HG03378 (cell line): ENCODE measurements at regions not wholly inside any gene's neighbourhood (a gene's known extent, or its start where the extent isn't known, plus 50 kb on each side); places are given as distances from the start of the nearest gene placed in this dataset.
"Not testable (repeated sequence)": the region's sequence is repeated elsewhere in the genome, so short reads cannot be mapped to it uniquely, and the experiment has no call there.

ENCODE experiments used
- ATAC-seq: cut with Tn5 transposase; IDR thresholded peaks from one replicate; pipeline ENCODE4 v1.9.1; 2021; ENCODE audit warnings: mild to moderate bottlenecking, moderate library complexity; ENCODE audit not compliant: unreplicated experiment

DNA sequence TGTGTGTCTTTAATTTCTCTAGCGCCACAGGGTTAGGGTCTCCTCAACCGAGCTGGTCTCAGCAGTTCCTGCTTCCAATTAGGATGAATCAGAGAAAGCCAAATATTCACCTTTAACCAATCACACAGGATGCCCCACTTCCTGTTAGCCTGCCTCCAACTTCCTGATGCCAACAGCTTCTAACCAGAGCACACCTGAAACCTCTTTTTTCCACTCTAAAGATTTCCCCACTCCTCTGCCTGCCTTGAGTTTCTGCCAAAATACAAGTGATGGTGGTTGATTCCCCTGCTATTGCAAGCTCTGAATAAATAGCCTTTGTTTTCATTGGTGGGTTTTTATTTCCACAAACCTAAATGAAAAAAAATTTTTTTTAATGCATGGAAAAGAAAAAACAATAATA is 144.7 kb upstream of the UST start:
- no peak for ATAC-seq

DNA sequence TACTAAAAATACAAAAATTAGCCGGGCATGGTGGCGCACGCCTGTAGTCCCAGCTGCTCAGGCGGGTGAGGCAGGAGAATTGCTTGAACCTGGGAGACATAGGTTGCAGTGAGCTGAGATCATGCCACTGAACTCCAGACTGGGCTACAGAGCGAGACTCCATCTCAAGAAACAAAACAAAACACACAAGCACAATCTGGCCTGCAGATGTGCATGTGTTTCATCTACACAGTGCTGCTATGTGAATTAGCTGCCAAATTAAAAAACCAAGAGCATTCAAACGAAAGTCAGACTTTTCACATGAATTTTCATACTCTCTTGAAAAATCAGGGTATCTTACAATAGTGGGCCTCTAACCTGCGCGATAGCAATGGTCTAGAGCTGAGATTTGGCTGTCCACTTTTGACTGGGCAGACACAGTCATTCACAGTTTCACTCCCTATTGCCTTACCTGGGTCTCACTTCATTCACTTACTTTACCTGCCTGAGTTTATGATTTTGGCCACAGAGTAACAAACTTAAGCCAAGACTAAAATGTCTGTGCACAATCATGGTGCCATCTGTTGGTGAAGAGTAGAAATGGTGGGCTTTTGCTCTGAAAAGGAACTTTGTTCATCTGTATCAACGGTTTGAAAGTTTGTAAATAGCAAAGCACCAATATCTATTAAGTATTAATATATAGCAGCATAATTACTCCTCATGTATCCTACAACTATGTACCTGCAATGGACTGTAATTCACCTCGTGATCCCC is 138.5 kb upstream of the UST start:
- ATAC-seq, result no peak

DNA sequence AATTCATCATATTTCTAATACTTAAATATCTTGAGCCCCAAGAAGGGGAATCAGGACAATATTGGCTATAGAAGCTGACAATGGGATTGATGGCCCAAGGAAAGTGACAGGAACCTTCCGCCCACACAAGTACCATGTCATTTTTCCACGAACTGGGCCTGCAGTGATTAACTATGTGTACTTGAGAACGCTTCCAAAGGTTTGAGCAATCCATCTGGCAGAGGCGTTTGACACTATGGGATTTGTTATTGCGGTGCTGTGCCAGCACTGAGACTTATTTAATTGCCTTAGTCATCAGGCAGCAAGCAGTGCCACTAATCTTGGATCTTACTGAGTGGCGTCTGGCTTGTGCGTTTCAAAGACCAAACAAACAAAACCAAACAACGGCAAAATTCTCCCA is 135.6 kb upstream of the UST start:
- ATAC-seq, result no peak

DNA sequence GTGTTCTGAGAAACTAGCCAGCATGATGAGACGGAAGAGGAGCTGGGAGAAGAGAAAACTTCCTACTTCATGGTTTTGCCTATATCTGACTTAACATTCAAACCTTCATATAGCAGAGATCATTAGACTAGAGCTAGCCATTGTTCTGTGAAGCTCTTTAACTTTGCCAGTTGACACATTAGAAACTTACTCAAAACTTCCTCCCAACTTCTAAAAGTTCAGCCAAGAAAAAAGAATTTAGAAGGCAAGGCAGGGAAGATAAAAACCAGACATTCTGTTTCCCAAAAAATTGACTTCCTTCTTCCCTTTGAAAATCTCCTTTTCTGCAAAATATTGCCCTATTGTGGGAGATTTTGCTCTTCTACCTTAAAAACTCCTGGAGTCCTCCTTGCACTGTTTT is 134.8 kb upstream of the UST start:
- ATAC-seq, result no peak

DNA sequence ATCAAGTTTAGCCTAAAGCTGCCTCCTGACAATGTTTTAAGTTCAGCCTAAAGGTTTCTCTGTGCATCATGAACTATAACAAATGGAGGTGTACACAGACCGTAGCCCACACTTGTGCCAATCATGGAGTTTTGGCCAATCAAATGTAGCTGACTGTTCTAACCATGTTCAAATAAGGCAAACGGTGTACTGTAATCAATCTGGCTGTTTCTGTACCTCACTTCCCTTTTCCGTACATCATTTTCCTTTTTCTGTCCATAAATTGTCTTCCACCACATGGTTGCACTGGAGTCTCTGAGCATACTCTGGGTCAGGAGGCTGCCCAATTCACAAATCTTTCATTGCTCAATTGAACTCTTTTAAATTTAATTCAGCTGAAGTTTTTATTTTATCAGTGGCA is 132.2 kb upstream of the UST start:
- no peak for ATAC-seq

DNA sequence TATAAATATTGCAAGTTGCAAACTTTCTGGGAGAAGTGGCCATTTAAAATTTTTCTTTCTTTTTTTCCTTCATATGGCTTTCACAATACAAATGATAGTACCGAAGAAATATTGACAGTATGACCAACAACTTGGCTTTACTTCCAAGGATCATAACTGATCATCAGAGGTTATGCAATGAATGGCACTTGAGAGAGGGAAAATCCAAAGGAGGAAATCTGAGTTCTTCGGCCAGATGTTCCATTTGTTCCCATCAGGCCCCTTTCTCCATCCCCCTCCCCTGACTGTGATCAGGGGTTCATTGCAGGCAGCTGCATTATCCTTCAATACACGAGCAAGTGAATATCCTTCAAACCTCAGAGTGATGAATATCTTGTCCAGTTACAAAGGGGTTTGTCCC is 130.0 kb upstream of the UST start:
- ATAC-seq, result no peak

DNA sequence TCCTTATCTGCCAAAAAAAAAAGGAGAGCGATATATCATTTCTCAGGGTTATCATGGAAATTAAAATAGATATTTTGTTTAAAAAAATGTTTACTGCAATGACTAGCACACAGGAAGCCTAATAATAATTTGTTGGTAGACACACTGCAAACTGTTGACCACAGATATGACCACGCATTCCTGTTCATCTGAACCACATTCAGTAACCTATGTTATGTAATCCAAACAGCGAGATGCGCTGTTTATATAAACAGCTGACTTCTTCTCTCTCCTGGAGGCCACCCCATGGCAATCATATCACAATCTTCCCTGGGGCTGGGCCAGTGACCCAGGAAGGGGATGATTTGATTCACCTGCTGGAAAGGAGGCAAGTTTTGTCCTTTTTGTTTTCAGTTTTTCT is 129.3 kb upstream of the UST start:
- no peak for ATAC-seq

DNA sequence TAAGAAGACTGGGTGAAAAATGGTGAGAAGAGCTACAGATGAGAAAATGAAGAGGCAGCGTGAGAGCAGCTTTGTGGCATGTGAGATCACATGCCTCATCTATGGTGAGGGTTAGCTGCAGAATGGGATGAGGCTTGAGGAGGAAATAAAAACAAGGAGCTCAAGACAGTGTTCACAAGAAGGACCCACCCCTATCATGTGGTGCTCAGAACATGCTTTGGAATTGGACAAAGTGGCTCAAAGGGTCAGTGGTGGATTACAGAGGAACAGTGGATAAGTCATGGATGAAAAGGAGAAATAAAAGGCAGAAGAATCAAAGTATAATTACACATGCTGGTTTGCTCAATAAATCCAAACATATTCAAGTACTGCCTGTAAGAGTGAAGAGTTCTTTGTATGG is 126.9 kb upstream of the UST start:
- no peak for ATAC-seq

DNA sequence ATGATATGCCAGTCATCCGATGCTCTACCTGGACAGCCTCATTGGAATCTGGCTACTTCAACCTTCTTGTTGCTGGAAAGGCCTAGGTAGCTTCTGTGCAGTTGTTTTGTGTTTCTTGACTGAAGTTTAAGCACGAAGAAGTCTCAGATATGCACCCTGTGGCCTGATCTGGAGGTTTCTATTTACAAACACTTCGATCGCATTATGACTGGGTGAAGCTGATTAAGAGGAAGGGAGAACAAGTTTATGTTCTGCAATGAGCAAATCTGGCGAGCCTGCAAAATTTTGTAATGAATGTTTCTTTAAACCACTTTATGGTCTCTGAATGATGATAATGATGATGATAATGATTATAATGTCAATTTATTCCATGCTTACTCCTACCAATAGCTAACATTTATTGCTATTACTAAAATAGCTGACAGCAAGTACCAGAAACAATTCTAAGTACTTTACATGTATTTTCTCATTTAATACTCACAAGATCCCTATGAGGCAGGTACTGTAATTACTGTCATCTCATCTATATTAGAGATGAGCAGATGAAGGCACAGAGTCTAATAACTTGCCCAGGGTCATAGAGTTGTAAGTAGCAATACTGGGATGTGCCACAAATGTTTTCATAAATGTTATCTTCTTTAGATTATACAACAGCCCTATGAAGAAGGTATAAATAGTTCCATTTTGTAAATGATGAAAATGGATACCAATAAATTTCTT is 126.1 kb upstream of the UST start:
- peak; percentile 74 for ATAC-seq

DNA sequence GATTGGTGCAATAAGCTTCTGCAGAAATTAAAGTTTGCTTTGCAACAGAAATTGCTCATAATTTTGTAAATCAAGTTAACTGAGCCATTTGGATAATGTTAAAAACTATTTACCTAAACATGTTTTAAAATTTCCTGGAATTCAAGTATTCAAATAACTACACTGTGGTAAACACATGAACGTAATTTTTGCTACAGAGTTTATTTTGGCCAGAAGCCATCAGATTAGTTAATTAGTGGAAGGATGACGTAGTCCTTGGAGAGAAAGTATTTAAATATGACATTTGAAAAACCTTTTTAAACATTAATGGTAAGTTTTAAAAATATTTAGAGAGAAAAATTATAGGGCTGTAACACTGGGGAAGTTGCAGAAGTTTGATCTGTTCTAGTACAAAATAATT is 121.2 kb upstream of the UST start:
- no peak for ATAC-seq

DNA sequence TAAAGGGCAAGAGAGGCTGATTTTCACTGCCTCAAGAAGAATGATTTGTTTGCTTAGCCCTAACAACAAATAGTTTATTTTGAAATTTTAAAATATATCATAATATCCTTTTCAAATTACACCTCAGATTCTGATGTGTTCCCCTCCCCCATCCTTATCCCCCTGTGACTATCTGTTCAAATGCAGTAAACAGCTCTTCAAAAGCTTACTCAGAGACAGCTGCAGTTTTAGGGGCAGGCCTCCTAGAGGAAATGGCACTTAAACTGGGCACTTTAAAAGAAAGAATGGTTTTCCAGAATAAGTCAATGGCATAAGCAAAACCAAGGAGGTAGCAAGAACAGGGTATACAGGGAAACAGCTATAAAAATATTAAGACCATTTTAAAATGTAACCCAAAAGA is 118.6 kb upstream of the UST start:
- no peak for ATAC-seq

DNA sequence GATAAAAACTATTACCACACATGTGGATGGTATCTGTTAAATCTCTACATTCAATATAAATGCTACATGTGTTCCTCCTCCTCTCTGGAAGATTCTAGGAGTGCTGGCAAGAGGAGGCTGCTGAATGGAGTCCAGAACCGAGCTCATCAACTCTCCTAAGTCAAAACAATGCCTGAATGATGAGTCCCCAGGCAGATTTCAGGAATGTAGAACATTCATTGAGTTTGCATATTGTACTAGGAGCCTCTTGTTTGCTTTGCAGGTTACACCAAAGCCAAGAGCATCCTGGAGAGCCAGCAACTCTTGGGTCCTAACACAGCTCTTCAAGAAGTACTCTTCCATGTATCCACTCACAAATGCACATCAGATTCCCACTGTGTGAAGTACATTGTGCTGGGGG is 117.6 kb upstream of the UST start:
- ATAC-seq, result no peak

DNA sequence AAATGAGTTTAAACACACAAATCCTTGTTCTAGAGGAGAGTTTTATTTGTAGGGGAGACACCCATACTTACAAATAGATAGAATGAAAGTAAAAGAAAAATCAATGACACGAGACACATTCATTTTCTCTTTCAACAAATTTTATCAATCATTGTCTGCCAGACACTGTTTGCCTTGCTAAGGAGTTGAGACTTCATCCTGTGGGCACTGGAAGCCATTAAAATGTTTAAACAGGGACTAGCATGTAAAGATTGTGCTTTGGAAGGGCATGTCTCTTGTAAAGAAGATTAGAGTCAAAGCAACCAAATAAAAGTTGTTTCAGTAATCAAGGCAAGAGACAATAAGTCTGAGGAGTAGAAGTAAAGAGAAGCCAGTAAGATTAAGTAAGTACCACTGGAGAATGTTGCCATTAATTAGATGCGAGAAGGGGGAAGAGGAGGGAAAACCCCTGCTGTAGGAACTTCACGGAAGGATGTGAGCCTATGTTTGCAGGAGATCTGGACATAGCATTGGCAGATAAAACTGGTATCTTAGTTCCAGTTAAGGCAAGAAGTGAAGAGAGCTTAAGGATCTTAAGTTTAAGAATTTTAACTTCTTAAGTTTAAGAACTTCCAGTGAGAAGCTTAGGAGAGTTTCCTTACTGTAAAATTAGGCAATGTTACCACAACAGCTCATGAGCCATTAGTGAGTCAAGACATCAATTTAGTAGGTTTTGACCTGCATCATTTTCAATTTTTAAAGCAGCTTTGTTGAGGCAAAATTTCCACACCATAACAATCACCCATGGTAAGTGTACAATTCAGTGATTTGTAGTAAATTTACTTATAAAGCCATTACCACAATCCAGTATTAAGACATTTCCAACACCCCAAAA is 117.0 kb upstream of the UST start:
- ATAC-seq, result no peak

DNA sequence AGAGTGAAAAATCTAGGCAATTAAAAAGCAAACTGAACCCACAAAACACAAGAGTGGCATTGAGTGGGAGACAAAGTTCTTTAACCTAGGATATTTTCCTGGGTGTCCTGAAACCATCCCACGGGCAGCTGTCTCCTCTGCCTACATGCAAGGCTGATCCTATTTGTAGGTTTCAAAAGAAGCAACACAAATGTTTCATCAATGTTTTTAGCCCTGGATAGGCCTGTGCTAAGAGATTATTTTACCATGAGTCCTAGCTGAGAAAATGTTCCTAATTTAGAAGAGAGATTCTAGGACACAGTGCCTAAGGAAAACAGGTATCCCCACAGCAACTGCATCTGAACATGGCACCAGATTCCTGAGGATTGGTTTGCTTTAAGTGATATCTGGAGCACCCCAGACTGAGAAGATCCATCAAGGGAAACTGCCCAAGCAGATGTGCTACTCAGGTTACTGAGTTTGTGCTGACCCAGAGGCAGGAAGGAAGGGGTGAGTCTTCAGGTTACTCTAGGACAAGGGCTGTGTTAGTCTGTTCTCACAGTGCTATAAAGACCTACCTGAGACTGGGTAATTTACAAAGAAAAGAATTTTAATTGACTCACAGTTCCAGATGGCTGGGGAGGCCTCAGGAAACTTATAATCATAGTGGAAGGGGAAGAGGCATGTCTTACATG is 111.6 kb upstream of the UST start:
- no peak for ATAC-seq

DNA sequence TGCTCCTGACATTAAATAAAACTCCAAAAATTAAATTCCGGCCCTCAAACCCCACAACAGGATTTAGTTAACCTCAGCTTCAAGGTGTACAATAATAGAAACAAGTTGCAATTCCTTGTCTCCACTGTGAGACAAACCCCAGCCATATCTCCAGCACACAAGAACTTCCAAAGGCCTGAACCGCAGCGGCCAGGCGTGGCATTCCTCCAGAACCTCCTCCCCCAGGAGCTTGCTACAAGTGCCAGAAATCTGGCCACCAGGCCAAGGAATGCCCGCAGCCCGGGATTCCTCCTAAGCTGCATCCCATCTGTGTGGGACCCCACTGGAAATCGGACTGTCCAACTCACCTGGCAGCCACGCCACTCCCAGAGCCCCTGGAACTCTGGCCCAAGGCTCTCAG is 105.0 kb upstream of the UST start:
- not testable (repeated sequence) for ATAC-seq

DNA sequence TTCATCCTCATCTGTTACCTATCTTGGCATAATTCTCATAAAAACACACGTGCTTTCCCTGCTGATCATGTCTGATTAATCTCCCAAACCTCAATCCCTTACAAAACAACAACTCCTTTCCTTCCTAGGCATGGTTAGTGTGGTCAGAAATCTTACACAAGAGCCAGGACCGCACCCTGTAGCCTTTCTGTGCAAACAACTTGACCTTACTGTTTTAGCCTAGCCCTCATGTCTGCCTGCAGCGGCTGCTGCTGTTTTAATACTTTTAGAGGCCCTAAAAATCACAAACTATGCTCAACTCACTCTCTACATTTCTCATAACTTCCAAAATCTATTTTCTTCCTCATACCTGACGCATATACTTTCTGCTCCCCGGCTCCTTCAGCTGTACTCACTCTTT is 103.6 kb upstream of the UST start:
- ATAC-seq, result not testable (repeated sequence)

DNA sequence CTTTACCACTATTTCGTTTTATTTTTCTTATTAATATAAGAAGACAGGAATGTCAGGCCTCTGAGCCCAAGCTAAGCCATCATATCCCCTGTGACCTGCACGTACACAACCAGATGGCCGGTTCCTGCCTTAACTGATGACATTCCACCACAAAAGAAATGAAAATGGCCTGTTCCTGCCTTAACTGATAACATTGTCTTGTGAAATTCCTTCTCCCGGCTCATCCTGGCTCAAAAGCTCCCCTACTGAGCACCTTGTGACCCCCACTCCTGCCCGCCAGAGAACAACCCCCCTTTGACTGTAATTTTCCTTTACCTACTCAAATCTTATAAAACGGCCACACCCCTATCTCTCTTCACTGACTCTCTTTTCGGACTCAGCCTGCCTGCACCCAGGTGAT is 101.8 kb upstream of the UST start:
- ATAC-seq, result not testable (repeated sequence)

DNA sequence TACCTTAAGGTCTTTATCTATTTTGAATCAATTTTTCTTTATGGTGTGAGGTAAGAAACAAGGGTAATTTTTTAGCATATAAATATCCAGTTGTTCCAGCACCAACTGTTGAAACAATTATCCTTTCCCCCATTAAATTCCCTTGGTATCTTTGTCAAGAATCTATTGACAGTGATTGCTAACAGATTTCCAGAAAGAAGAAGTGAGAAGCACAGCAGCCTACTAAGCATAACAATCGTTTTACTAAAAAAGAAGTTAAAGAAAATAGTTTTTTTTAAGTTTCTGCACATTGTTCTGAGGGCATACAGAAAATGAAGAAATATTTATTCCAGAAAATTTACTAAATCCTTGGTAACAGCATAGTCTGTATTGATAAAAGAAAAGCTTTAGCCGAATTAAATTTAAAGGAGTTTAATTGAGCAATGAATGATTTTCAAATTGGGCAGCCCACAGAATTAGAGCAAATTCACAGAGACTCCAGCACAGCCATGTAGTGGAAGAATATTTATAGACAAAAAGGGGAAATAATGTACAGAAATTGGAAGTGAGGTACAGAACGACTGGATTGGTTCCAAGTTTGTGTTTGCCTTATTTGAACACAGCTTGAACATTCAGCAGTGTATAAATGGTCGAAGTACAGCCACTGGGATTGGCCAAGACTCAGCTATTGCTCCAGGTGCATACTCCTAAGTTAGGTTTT is 97.9 kb upstream of the UST start:
- no peak for ATAC-seq

DNA sequence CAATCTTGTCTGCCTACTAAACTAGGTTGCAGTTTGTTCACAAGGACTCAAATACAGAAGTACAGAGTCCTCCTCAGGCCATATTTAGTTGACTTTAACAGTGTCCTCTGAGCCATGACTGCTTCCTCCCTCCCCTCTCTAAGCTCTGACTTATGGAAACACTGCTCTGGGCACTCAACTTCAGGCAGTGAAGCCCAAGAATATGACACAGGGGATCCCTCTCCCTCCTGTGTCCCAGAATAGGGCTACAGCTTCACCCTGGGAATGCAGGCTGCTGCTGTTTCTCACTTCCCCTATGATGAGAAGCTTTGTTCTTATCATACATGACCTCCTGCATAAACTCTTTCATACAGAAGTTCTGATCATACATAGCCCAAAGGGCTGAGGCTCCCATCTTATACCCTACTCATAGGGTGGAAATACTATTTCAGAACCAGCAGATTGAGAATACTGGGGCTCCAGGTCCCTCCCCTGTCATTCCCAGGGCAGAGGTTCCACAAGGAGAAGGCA is 97.3 kb upstream of the UST start:
- peak; percentile 67 for ATAC-seq

DNA sequence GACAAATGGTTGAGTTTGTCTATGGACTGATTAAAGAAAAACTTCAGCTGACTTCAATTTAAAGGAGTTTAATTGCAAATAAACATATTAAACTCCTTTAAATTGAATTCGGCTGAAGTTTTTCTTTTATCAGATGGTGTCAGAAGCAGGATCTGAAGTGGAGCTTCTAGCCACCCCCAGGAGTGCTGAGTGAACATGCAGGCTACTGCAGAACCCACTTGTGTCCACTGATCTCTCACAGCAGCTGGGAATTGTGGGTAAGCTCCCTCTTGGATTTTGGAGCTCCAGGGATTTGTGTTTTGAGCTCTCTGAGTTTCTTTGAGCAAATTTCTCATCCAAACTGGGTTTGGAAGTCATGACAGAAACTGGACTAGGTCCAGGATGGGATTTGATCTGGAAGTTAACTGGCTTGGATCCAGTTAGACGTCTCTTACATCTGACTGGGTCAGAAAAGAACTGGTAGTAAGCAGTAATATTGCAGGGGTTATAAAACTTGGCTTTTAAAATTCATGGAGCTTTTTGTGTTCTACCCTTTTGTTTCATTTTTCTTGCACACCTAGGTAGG is 95.8 kb upstream of the UST start:
- no peak for ATAC-seq
